ENCODE measurements at regions not wholly inside any gene's neighbourhood (a gene's known extent, or its start where the extent isn't known, plus 50 kb on each side); places are given as distances from the start of the nearest gene placed in this dataset.

- Histone ChIP-seq H3K4me1 (ENCODE audit: control insufficient read depth in 1 of 2, insufficient read depth in 2 of 2, low read length in 2 of 2) (no peaks in the 10 kb centered on the region), H2AFZ (ENCODE audit: low read depth, low read length, poor library complexity, severe bottlenecking) (no peak overlapping the region), H3K36me3 (ENCODE audit: control insufficient read depth in 1 of 2, insufficient read depth in 2 of 2, low read length in 2 of 2) (no peaks in the 10 kb centered on the region), H3K27ac (ENCODE audit: low read depth, low read length) (no peak overlapping the region), H3K4me2 (ENCODE audit: low read length) (no peak overlapping the region), H3K4me3 (replicated peaks in 1 of 2; ENCODE audit: low read depth in 1 of 2, low read length in 2 of 2) (no peak overlapping the region), H3K9me3 (ENCODE audit: control insufficient read depth in 1 of 2, insufficient read depth in 1 of 2, low read depth in 1 of 2, low read length in 2 of 2) (no peaks in the 10 kb centered on the region), H3K27me3 (ENCODE audit: insufficient read depth, low read length) (no peaks in the 10 kb centered on the region), H3K79me2 (ENCODE audit: insufficient read depth, low read length) (no peaks in the 10 kb centered on the region), H4K20me1 (ENCODE audit: insufficient read depth) (no peaks in the 10 kb centered on the region), H3K9me2 (ENCODE audit: insufficient read depth) (no peaks in the 10 kb centered on the region), H3K9ac (ENCODE audit: low read length) (no peak overlapping the region)
- intact Hi-C loops (cut with micrococcal nuclease) = no loop called here
- ATAC-seq = no peak
- BruUV-seq (replicated peaks) = no TSS peak
- DNase-seq (ENCODE audit: low read depth, low spot score) = no peak
- ChIA-PET POLR2A (no interaction called here), RAD21 (ENCODE audit: low non-redundant PET in 1 of 2, low total read pairs in 2 of 2, uncharacterized antibody in 2 of 2, unreplicated experiment in 2 of 2) (no interaction called here), CTCF (no interaction called here)
- TF ChIP-seq ATF3 (IDR thresholded peaks at IDR 0.05) = no peak
- no peak for TF ChIP-seq CTCF (IDR thresholded peaks at IDR 0.05 in 2 of 3, conservative IDR thresholded peaks at IDR 0.05 in 1 of 3; ENCODE audit: borderline replicate concordance in 1 of 3, insufficient read depth in 1 of 3, low read depth in 2 of 3, low read length in 2 of 3)
These were observed 141.6 kb upstream of the NPY2R start for GRCh38 chr4:155066871-155067270.

GRCh38 chr4:155071962-155072361 lies 136.5 kb upstream of the NPY2R start:
- Histone ChIP-seq H3K9ac (ENCODE audit: low read length) (no peak overlapping the region), H3K9me2 (ENCODE audit: insufficient read depth) (no peaks in the 10 kb centered on the region), H3K4me2 (ENCODE audit: low read length) (no peak overlapping the region), H4K20me1 (ENCODE audit: insufficient read depth) (no peaks in the 10 kb centered on the region), H3K36me3 (ENCODE audit: control insufficient read depth in 1 of 2, insufficient read depth in 2 of 2, low read length in 2 of 2) (no peaks in the 10 kb centered on the region), H3K4me1 (ENCODE audit: control insufficient read depth in 1 of 2, insufficient read depth in 2 of 2, low read length in 2 of 2) (no peaks in the 10 kb centered on the region), H3K9me3 (ENCODE audit: control insufficient read depth in 1 of 2, insufficient read depth in 1 of 2, low read depth in 1 of 2, low read length in 2 of 2) (no peaks in the 10 kb centered on the region), H2AFZ (ENCODE audit: low read depth, low read length, poor library complexity, severe bottlenecking) (no peak overlapping the region), H3K27me3 (ENCODE audit: insufficient read depth, low read length) (no peaks in the 10 kb centered on the region), H3K79me2 (ENCODE audit: insufficient read depth, low read length) (no peaks in the 10 kb centered on the region), H3K4me3 (replicated peaks in 1 of 2; ENCODE audit: low read depth in 1 of 2, low read length in 2 of 2) (no peak overlapping the region), H3K27ac (ENCODE audit: low read depth, low read length) (no peak overlapping the region)
- RAD21 ChIA-PET (ENCODE audit: low non-redundant PET in 1 of 2, low total read pairs in 2 of 2, uncharacterized antibody in 2 of 2, unreplicated experiment in 2 of 2) = no interaction called here
- BruUV-seq (replicated peaks) = no TSS peak
- intact Hi-C loops (cut with micrococcal nuclease) = no loop called here
- ATAC-seq (no peak), DNase-seq (ENCODE audit: low read depth, low spot score) (no peak)
- POLR2A ChIA-PET = no interaction called here
- CTCF ChIA-PET = no interaction called here
- no peak for TF ChIP-seq JUND (IDR thresholded peaks at IDR 0.05)
- TF ChIP-seq YY1 (IDR thresholded peaks at IDR 0.05; ENCODE audit: extremely low read depth, insufficient replicate concordance, low read depth, low read length) = no peak
- TF ChIP-seq SP1 (IDR thresholded peaks at IDR 0.05; ENCODE audit: low read depth) = no peak
- no peak for TF ChIP-seq ZNF274 (IDR thresholded peaks at IDR 0.05; ENCODE audit: low read depth, low read length)
- no peak for TF ChIP-seq EGR1 (IDR thresholded peaks at IDR 0.05; ENCODE audit: low read depth)
- no peak for TF ChIP-seq CBX3 (IDR thresholded peaks at IDR 0.05; ENCODE audit: low read depth)
- no peak for TF ChIP-seq RAD21 (IDR thresholded peaks at IDR 0.05; ENCODE audit: low read depth)
- no peak for TF ChIP-seq ZFX (IDR thresholded peaks at IDR 0.05)
- TF ChIP-seq FOSL1 (IDR thresholded peaks at IDR 0.05; ENCODE audit: low read depth) = no peak
- no peak for TF ChIP-seq SRF (IDR thresholded peaks at IDR 0.05; ENCODE audit: low read depth)
- TF ChIP-seq SIN3A (IDR thresholded peaks at IDR 0.05; ENCODE audit: low read depth) = no peak
- no peak for TF ChIP-seq POLR2A (IDR thresholded peaks at IDR 0.05; ENCODE audit: borderline replicate concordance, extremely low read depth, insufficient read depth, insufficient read length)
- TF ChIP-seq REST (IDR thresholded peaks at IDR 0.05; ENCODE audit: low read depth) = no peak
- TF ChIP-seq POLR2AphosphoS5 (IDR thresholded peaks at IDR 0.05; ENCODE audit: low read depth, low read length) = no peak
- no peak for TF ChIP-seq ELF1 (IDR thresholded peaks at IDR 0.05; ENCODE audit: borderline replicate concordance, low read depth)

All from HCT116 (cell line).